ENCODE measurements at regions not wholly inside any gene's neighbourhood (a gene's known extent, or its start where the extent isn't known, plus 50 kb on each side); places are given as distances from the start of the nearest gene placed in this dataset.

GRCh38 chr17:13420418-13420826 lies 181.3 kb downstream of the HS3ST3A1 start:
- Histone ChIP-seq H3K27ac (ENCODE audit: insufficient read depth, low read depth, low read length) (no peak overlapping the region), H3K9me3 (replicated peaks; ENCODE audit: control insufficient read depth, insufficient read depth, low read length) (peaks cover 2% of the 10 kb centered on the region), H3K4me3 (replicated peaks in 1 of 3; ENCODE audit: insufficient read depth in 1 of 3, low read depth in 1 of 3, low read length in 3 of 3) (no peak overlapping the region), H3K9ac (replicated peaks; ENCODE audit: extremely low read depth, insufficient read depth, low read length) (no peak overlapping the region), H3K36me3 (ENCODE audit: control insufficient read depth in 2 of 2, extremely low read depth in 1 of 2, insufficient read depth in 2 of 2, low read length in 2 of 2) (no peaks in the 10 kb centered on the region), H3K27me3 (ENCODE audit: control insufficient read depth in 2 of 2, insufficient read depth in 2 of 2, low read length in 2 of 2) (no peaks in the 10 kb centered on the region), H3K4me1 (ENCODE audit: control insufficient read depth, extremely low read depth, insufficient read depth, low read length) (no peaks in the 10 kb centered on the region), H3K79me2 (ENCODE audit: control insufficient read depth, insufficient read depth, low read length) (no peaks in the 10 kb centered on the region), H4K20me1 (replicated peaks; ENCODE audit: control insufficient read depth, extremely low read depth, insufficient read depth, low read length) (no peaks in the 10 kb centered on the region), H3K9me1 (replicated peaks; ENCODE audit: control insufficient read depth, extremely low read depth, insufficient read depth, low read length) (no peaks in the 10 kb centered on the region), H3K4me2 (ENCODE audit: insufficient read depth, low read length) (no peak overlapping the region), H2AFZ (ENCODE audit: low read depth, low read length) (no peak overlapping the region)
- BruUV-seq (replicated peaks): no TSS peak
- dilution Hi-C loops (cut with MboI; ENCODE audit: extremely low pct_ligation_motif_present, low sequenced_read_pairs): no loop called here
- TF ChIP-seq POLR2A (IDR thresholded peaks at IDR 0.05; ENCODE audit: low read depth, low read length) (no peak), MYC (IDR thresholded peaks at IDR 0.05; ENCODE audit: low read depth, low read length) (no peak), GATA2 (IDR thresholded peaks at IDR 0.05; ENCODE audit: insufficient read depth, insufficient read length, low read depth, low read length) (no peak), CTCF (IDR thresholded peaks at IDR 0.05; ENCODE audit: extremely low read depth in 1 of 2, insufficient read depth in 1 of 2, low read depth in 1 of 2, low read length in 2 of 2) (no peak), FOS (IDR thresholded peaks at IDR 0.05; ENCODE audit: borderline replicate concordance, insufficient read depth, low read length) (no peak), MAX (IDR thresholded peaks at IDR 0.05; ENCODE audit: insufficient read depth, insufficient read length) (no peak), JUN (IDR thresholded peaks at IDR 0.05; ENCODE audit: borderline replicate concordance, insufficient read depth, insufficient read length, low read depth) (no peak), POLR2AphosphoS5 (IDR thresholded peaks at IDR 0.05; ENCODE audit: insufficient read depth, low read depth, low read length) (no peak)
- CTCF ChIA-PET: no interaction called here
- DNase-seq (ENCODE audit: low read depth, low spot score): no peak
- POLR2A ChIA-PET: no interaction called here
- intact Hi-C loops (cut with micrococcal nuclease): no loop called here
- FAIRE-seq: no peak

Data from endothelial cell of umbilical vein (primary cell).